Calu3 (cell line): ENCODE measurements at regions not wholly inside any gene's neighbourhood (a gene's known extent, or its start where the extent isn't known, plus 50 kb on each side); places are given as distances from the start of the nearest gene placed in this dataset.
"Not testable (repeated sequence)": the region's sequence is repeated elsewhere in the genome, so short reads cannot be mapped to it uniquely, and the experiment has no call there.

Experiments
- BruUV-seq: library from RNA; stranded (reverse); fragments of 400-500 nt; replicated peaks from 2 replicates; lab custom pipeline; 2021; lab: Mats Ljungman, UMichigan
- CTCF ChIA-PET: fragments of 300-600 bp; sonication (Branson Sonifier 250); formaldehyde crosslinking; loops from one replicate; lab custom pipeline; 2022; ENCODE audit warnings: antibody characterized with exemption; lab: Charles Lee
- DNase-seq: peaks from one replicate; pipeline ENCODE4 v3.0.0; 2022
- H3K27ac Mint-ChIP-seq: one replicate; pipeline ENCODE4 v1.8.0; 2022; ENCODE audit warnings: mixed read lengths; ENCODE audit not compliant: unreplicated experiment
- H3K27me3 Mint-ChIP-seq: one replicate; pipeline ENCODE4 v1.8.0; 2022; ENCODE audit warnings: mixed read lengths; ENCODE audit not compliant: unreplicated experiment
- H3K36me3 Mint-ChIP-seq: one replicate; pipeline ENCODE4 v1.8.0; 2022; ENCODE audit warnings: mild to moderate bottlenecking, moderate library complexity, mixed read lengths; ENCODE audit not compliant: insufficient read depth, unreplicated experiment
- H3K4me1 Mint-ChIP-seq: one replicate; pipeline ENCODE4 v1.8.0; 2022; ENCODE audit warnings: mild to moderate bottlenecking, low read depth, mixed read lengths; ENCODE audit not compliant: unreplicated experiment
- H3K4me3 Mint-ChIP-seq: one replicate; pipeline ENCODE4 v1.8.0; 2022; ENCODE audit warnings: mild to moderate bottlenecking, low read depth, moderate library complexity, mixed read lengths; ENCODE audit not compliant: unreplicated experiment
- H3K9me3 Mint-ChIP-seq: one replicate; pipeline ENCODE4 v1.8.0; 2022; ENCODE audit warnings: low read depth, mixed read lengths; ENCODE audit not compliant: unreplicated experiment
- intact Hi-C: fragments of 100-400 bp; cut with micrococcal nuclease; formaldehyde crosslinking; loops from one replicate; pipeline ENCODE4 v1.10.0; 2022; ENCODE audit not compliant: unreplicated experiment
- TF ChIP-seq, protein P1 (sequence below): fragments of 200-600 bp; IDR thresholded peaks from one replicate; pipeline ENCODE4 v1.8.0; 2022; ENCODE audit warnings: antibody characterized with exemption; ENCODE audit not compliant: unreplicated experiment

DNA sequence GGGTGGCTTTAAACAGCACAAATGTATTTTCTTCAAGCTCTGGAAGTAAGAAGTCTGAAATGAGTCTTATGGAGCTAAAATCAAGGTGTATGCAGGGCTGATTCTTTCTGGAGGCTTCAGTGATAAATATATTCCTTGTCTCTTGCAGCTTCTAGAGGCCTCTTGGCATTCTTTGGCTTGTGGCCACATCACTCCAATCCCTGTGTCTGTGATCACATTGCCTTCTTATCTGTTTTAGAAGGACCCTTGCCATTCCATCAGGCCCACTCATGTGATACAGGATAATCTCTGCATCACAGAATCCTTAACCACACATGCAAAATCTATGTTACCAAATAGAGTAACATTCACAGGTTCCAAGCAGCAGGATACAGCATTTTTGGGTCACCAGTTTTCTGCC is 917.8 kb upstream of the C9orf72 start:
- Mint-ChIP-seq H3K4me1 (no peaks in the 10 kb centered on the region), H3K9me3 (peaks cover 5% of the 10 kb centered on the region), H3K27me3 (no peaks in the 10 kb centered on the region), H3K27ac (no peak overlapping the region), H3K4me3 (no peak overlapping the region), H3K36me3 (no peaks in the 10 kb centered on the region)
- no TSS peak for BruUV-seq
- no peak for DNase-seq
- CTCF ChIA-PET: no interaction called here
- TF ChIP-seq, protein P1, sequence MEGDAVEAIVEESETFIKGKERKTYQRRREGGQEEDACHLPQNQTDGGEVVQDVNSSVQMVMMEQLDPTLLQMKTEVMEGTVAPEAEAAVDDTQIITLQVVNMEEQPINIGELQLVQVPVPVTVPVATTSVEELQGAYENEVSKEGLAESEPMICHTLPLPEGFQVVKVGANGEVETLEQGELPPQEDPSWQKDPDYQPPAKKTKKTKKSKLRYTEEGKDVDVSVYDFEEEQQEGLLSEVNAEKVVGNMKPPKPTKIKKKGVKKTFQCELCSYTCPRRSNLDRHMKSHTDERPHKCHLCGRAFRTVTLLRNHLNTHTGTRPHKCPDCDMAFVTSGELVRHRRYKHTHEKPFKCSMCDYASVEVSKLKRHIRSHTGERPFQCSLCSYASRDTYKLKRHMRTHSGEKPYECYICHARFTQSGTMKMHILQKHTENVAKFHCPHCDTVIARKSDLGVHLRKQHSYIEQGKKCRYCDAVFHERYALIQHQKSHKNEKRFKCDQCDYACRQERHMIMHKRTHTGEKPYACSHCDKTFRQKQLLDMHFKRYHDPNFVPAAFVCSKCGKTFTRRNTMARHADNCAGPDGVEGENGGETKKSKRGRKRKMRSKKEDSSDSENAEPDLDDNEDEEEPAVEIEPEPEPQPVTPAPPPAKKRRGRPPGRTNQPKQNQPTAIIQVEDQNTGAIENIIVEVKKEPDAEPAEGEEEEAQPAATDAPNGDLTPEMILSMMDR: no peak
- intact Hi-C loops: no loop called here

DNA sequence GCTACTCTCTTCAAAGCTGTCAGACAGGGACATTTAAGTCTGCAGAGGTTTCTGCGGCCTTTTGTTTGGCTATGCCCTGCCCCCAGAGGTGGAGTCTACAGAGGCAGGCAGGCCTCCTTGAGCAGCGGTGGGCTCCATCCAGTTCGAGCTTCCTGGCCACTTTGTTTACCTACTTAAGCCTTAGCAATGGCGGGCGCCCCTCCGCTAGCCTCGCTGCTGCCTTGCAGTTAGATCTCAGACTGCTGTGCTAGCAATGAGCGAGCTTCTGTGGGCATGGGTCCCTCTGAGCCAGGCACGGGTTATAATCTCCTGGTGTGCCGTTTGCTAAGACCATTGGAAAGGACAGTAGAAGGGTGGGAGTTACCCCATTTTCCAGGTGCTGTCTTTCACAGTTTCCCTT is 924.9 kb upstream of the C9orf72 start:
- BruUV-seq, H3K36me3 Mint-ChIP-seq, H3K27ac Mint-ChIP-seq, H3K27me3 Mint-ChIP-seq, intact Hi-C loops, H3K4me1 Mint-ChIP-seq, DNase-seq, H3K4me3 Mint-ChIP-seq, CTCF ChIA-PET: not testable (repeated sequence)
- H3K9me3 Mint-ChIP-seq: peaks cover 13% of the 10 kb centered on the region

DNA sequence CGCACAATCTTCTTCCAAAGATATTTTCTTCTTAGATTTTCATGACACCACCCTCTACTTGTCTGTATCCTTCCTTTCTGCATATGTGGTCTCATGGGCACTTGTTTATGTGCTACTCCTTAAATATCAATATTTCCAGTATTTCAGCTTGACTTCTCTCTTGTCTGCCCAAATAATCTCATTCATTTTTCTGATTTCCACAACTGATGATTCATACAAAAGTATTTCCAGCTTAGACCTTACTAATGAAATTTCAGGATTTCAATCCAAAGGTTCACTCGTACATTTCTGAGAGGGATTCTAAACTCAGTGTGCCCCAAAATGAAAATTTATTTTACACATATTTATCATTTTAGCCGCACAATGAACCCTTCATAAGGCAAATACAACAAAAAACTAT is 928.9 kb upstream of the C9orf72 start:
- Mint-ChIP-seq H3K27ac (no peak overlapping the region), H3K27me3 (no peaks in the 10 kb centered on the region), H3K4me1 (no peaks in the 10 kb centered on the region), H3K36me3 (no peaks in the 10 kb centered on the region), H3K4me3 (no peak overlapping the region), H3K9me3 (peaks cover 5% of the 10 kb centered on the region)
- CTCF ChIA-PET: no interaction called here
- BruUV-seq: no TSS peak
- intact Hi-C loops: no loop called here
- no peak for DNase-seq
- TF ChIP-seq, protein P1: no peak

DNA sequence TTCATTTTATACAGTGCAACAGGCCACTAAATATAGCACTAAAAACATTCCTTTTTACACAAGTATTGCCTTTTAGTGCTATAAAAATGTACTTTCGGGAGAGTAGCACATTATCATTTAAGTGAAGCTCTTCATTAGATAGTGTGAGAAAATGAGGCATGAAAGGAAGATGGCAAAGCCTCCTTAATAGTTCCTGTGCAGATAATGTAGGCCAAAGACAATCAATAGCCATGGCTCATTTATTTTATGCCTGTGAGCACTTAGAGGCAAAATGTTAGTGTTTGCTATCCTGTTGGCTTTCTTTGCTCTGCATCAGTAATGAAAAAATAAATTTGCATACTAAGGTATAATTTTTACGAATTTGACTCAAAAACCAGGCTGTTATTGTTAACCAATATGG is 929.5 kb upstream of the C9orf72 start:
- DNase-seq: no peak
- CTCF ChIA-PET: no interaction called here
- Mint-ChIP-seq H3K4me3 (no peak overlapping the region), H3K9me3 (peaks cover 3% of the 10 kb centered on the region), H3K4me1 (no peaks in the 10 kb centered on the region), H3K36me3 (no peaks in the 10 kb centered on the region), H3K27me3 (no peaks in the 10 kb centered on the region), H3K27ac (no peak overlapping the region)
- TF ChIP-seq, protein P1: no peak
- intact Hi-C loops: no loop called here
- BruUV-seq: no TSS peak

DNA sequence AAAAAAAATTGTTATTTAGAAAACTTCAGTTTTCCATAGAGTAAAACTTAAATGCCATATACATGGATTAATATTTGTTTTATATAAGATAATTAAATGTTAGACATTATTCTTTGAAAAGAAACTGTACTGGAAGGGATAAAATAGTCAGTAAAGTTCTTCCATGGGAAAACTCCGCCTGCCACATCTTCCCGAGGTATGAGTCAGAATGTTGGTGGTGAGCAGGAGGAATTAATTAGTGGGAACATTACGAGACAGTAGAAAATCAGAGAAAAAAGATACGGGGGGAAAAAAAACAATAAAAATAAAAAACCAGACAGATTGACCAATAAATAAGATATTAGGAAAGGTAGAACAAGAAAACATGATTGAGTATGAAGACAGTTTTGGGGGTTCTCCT is 930.3 kb upstream of the C9orf72 start:
- Mint-ChIP-seq H3K36me3 (no peaks in the 10 kb centered on the region), H3K27me3 (no peaks in the 10 kb centered on the region), H3K4me3 (no peak overlapping the region), H3K9me3 (peaks cover 3% of the 10 kb centered on the region), H3K4me1 (no peaks in the 10 kb centered on the region), H3K27ac (no peak overlapping the region)
- DNase-seq: no peak
- CTCF ChIA-PET: no interaction called here
- BruUV-seq: no TSS peak
- TF ChIP-seq, protein P1: no peak
- intact Hi-C loops: no loop called here
